Adrenal gland (tissue), 5 donors: ENCODE measurements at regions not wholly inside any gene's neighbourhood (a gene's known extent, or its start where the extent isn't known, plus 50 kb on each side); places are given as distances from the start of the nearest gene placed in this dataset.
"Not testable (repeated sequence)": the region's sequence is repeated elsewhere in the genome, so short reads cannot be mapped to it uniquely, and the experiment has no call there.

Experiments used
- POLR2A ChIP-seq, 2 donors: fragments of 450-650 bp; IDR thresholded peaks; one replicate each; pipeline ENCODE4 v1.6.1; 2017; ENCODE audit warnings: antibody characterized with exemption in 2 of 2, mild to moderate bottlenecking in 2 of 2, moderate library complexity in 1 of 2
- TF ChIP-seq, protein P1 (sequence below), 6 experiments: fragments of 450-650 bp in 4 of 6; fragments of 200-600 bp in 2 of 6; sonication (generic) in 1 of 6; IDR thresholded peaks; 1 replicate in 5 of 6; 2 replicates in 1 of 6; pipeline versions ENCODE4 v1.5.1 to v1.8.0; 2016 to 2021; ENCODE audit warnings: antibody characterized with exemption in 6 of 6, mild to moderate bottlenecking in 2 of 6, moderate library complexity in 1 of 6
- donor health status: DM: no; HTN: no; CAD: no.

DNA sequence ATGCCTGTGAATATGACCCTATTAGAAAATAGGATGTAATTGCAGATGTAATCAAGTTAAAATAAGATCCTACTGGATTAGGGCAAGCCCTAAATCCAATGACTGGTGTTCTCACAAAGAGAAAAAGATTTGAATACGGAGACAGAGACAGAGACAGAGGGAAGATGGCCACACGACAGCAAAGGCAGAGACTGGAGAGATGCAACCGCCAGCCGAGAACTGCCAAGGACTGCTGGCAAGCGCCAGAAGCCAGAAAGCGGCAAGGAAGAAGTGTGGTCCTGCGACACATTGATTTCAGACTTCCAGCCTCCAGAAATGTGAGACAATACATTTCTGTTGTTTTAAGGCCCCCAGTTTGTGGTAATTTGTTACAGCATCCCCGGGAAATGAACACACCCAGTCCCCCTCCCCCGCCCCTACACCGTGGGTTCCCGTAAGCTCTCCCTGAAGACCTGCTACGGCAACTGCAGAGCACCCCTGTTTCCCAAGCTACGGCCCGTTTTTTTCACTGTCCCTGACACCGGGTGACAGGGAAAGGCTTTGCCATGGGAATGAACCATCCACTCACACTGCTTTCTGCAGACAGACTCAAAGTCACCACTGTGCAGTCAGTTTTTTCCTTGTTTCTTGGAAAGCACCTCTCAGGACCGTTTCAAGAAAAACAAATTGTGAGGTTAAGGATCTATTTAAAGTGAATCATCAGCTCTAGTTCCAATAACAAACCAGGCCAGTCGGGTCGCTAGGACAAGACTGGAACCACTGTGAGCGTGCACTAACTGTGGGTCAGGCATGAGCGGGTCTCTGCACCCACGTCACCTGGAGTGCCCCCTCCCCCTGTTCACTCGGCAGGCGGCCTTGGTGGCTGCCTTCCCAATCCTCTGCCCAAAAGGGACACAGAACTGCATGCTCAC is 199.2 kb upstream of the IRF2BP2 start:
- TF ChIP-seq, protein P1, sequence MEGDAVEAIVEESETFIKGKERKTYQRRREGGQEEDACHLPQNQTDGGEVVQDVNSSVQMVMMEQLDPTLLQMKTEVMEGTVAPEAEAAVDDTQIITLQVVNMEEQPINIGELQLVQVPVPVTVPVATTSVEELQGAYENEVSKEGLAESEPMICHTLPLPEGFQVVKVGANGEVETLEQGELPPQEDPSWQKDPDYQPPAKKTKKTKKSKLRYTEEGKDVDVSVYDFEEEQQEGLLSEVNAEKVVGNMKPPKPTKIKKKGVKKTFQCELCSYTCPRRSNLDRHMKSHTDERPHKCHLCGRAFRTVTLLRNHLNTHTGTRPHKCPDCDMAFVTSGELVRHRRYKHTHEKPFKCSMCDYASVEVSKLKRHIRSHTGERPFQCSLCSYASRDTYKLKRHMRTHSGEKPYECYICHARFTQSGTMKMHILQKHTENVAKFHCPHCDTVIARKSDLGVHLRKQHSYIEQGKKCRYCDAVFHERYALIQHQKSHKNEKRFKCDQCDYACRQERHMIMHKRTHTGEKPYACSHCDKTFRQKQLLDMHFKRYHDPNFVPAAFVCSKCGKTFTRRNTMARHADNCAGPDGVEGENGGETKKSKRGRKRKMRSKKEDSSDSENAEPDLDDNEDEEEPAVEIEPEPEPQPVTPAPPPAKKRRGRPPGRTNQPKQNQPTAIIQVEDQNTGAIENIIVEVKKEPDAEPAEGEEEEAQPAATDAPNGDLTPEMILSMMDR (IDR thresholded peaks at IDR 0.05): not testable (repeated sequence)
- TF ChIP-seq POLR2A (IDR thresholded peaks at IDR 0.05): not testable (repeated sequence)
